ENCODE measurements at regions not wholly inside any gene's neighbourhood (a gene's known extent, or its start where the extent isn't known, plus 50 kb on each side); places are given as distances from the start of the nearest gene placed in this dataset.

GRCh38 chr2:156752042-156752441 lies 315.9 kb downstream of the GPD2 start:
- Histone ChIP-seq H3K4me3 (ENCODE audit: insufficient read depth in 1 of 2, low read depth in 1 of 2, low read length in 2 of 2) (no peak overlapping the region), H4K8ac (ENCODE audit: low read length) (no peak overlapping the region), H3K14ac (ENCODE audit: low read length in 2 of 2) (no peak overlapping the region), H2AFZ (ENCODE audit: low read depth, low read length) (no peak overlapping the region), H2AK5ac (ENCODE audit: low read length, severe bottlenecking) (no peak overlapping the region), H3K4me1 (ENCODE audit: control insufficient read depth, insufficient read depth, low read depth, low read length) (no peaks in the 10 kb centered on the region), H3K9me3 (ENCODE audit: control insufficient read depth, low read length) (no peaks in the 10 kb centered on the region), H2BK120ac (ENCODE audit: low read depth, low read length) (no peak overlapping the region), H3K4me2 (ENCODE audit: low read length, poor library complexity, severe bottlenecking) (no peak overlapping the region), H3K9ac (ENCODE audit: low read length) (no peak overlapping the region), H2BK5ac (ENCODE audit: low read depth, low read length, poor library complexity, severe bottlenecking) (no peak overlapping the region), H3K27ac (ENCODE audit: low read length, poor library complexity, severe bottlenecking) (no peak overlapping the region), H3K23ac (ENCODE audit: low read length in 2 of 2) (no peak overlapping the region), H4K91ac (ENCODE audit: low read length) (no peak overlapping the region), H3K18ac (ENCODE audit: low read depth in 1 of 2, low read length in 2 of 2) (no peak overlapping the region), H3K27me3 (ENCODE audit: control insufficient read depth in 1 of 2, insufficient read depth in 1 of 2, low read length in 2 of 2) (no peaks in the 10 kb centered on the region), H3K36me3 (ENCODE audit: control insufficient read depth in 1 of 2, insufficient read depth in 2 of 2, low read depth in 1 of 2, low read length in 2 of 2) (no peaks in the 10 kb centered on the region), H2BK12ac (ENCODE audit: low read length in 2 of 2) (no peak overlapping the region), H3K4ac (ENCODE audit: low read depth in 1 of 2, low read length in 2 of 2) (no peak overlapping the region), H3K79me1 (replicated peaks; ENCODE audit: low read length, poor library complexity, severe bottlenecking) (no peaks in the 10 kb centered on the region), H2BK15ac (ENCODE audit: low read depth, poor library complexity, severe bottlenecking) (no peak overlapping the region)
- 88% methylated on average over 2 of the region's 2 CpGs for WGBS
- DNase-seq: no peak

GRCh38 chr2:156753766-156754165 lies 317.6 kb downstream of the GPD2 start:
- H3K79me1 ChIP-seq (replicated peaks; ENCODE audit: low read length, poor library complexity, severe bottlenecking): no peaks in the 10 kb centered on the region

GRCh38 chr2:156756516-156756915 lies 320.3 kb downstream of the GPD2 start:
- Histone ChIP-seq H4K91ac (ENCODE audit: low read length) (no peak overlapping the region), H3K14ac (ENCODE audit: low read length in 2 of 2) (no peak overlapping the region), H2AK5ac (ENCODE audit: low read length, severe bottlenecking) (no peak overlapping the region), H3K4me1 (ENCODE audit: control insufficient read depth, insufficient read depth, low read depth, low read length) (no peaks in the 10 kb centered on the region), H3K23ac (ENCODE audit: low read length in 2 of 2) (no peak overlapping the region), H2BK5ac (ENCODE audit: low read depth, low read length, poor library complexity, severe bottlenecking) (no peak overlapping the region), H2BK12ac (ENCODE audit: low read length in 2 of 2) (no peak overlapping the region), H3K4me3 (ENCODE audit: insufficient read depth in 1 of 2, low read depth in 1 of 2, low read length in 2 of 2) (no peak overlapping the region), H3K4me2 (ENCODE audit: low read length, poor library complexity, severe bottlenecking) (no peak overlapping the region), H2BK120ac (ENCODE audit: low read depth, low read length) (no peak overlapping the region), H3K4ac (ENCODE audit: low read depth in 1 of 2, low read length in 2 of 2) (no peak overlapping the region), H4K8ac (ENCODE audit: low read length) (no peak overlapping the region), H2BK15ac (ENCODE audit: low read depth, poor library complexity, severe bottlenecking) (no peak overlapping the region), H2AFZ (ENCODE audit: low read depth, low read length) (no peak overlapping the region), H3K9ac (ENCODE audit: low read length) (no peak overlapping the region), H3K18ac (ENCODE audit: low read depth in 1 of 2, low read length in 2 of 2) (no peak overlapping the region), H3K27ac (ENCODE audit: low read length, poor library complexity, severe bottlenecking) (no peak overlapping the region), H3K9me3 (ENCODE audit: control insufficient read depth, low read length) (no peaks in the 10 kb centered on the region), H3K27me3 (ENCODE audit: control insufficient read depth in 1 of 2, insufficient read depth in 1 of 2, low read length in 2 of 2) (no peaks in the 10 kb centered on the region), H3K79me1 (replicated peaks; ENCODE audit: low read length, poor library complexity, severe bottlenecking) (no peaks in the 10 kb centered on the region), H3K36me3 (ENCODE audit: control insufficient read depth in 1 of 2, insufficient read depth in 2 of 2, low read depth in 1 of 2, low read length in 2 of 2) (no peaks in the 10 kb centered on the region)
- no peak for DNase-seq

More at GRCh38 chr2:156753766-156754165, 317.6 kb downstream of the GPD2 start:
- Histone ChIP-seq H2BK120ac (ENCODE audit: low read depth, low read length) (no peak overlapping the region), H3K4me3 (ENCODE audit: insufficient read depth in 1 of 2, low read depth in 1 of 2, low read length in 2 of 2) (no peak overlapping the region), H2BK5ac (ENCODE audit: low read depth, low read length, poor library complexity, severe bottlenecking) (no peak overlapping the region), H3K27ac (ENCODE audit: low read length, poor library complexity, severe bottlenecking) (no peak overlapping the region), H3K4ac (ENCODE audit: low read depth in 1 of 2, low read length in 2 of 2) (no peak overlapping the region), H3K4me1 (ENCODE audit: control insufficient read depth, insufficient read depth, low read depth, low read length) (no peaks in the 10 kb centered on the region), H3K14ac (ENCODE audit: low read length in 2 of 2) (no peak overlapping the region), H2BK12ac (ENCODE audit: low read length in 2 of 2) (no peak overlapping the region), H3K4me2 (ENCODE audit: low read length, poor library complexity, severe bottlenecking) (no peak overlapping the region), H2AFZ (ENCODE audit: low read depth, low read length) (no peak overlapping the region), H3K23ac (ENCODE audit: low read length in 2 of 2) (no peak overlapping the region), H3K9me3 (ENCODE audit: control insufficient read depth, low read length) (no peaks in the 10 kb centered on the region), H3K9ac (ENCODE audit: low read length) (no peak overlapping the region), H4K8ac (ENCODE audit: low read length) (no peak overlapping the region), H2BK15ac (ENCODE audit: low read depth, poor library complexity, severe bottlenecking) (no peak overlapping the region), H3K27me3 (ENCODE audit: control insufficient read depth in 1 of 2, insufficient read depth in 1 of 2, low read length in 2 of 2) (no peaks in the 10 kb centered on the region), H3K18ac (ENCODE audit: low read depth in 1 of 2, low read length in 2 of 2) (no peak overlapping the region), H2AK5ac (ENCODE audit: low read length, severe bottlenecking) (no peak overlapping the region), H3K36me3 (ENCODE audit: control insufficient read depth in 1 of 2, insufficient read depth in 2 of 2, low read depth in 1 of 2, low read length in 2 of 2) (no peaks in the 10 kb centered on the region), H4K91ac (ENCODE audit: low read length) (no peak overlapping the region)
- DNase-seq: no peak
- 73% methylated on average over 1 of the region's 1 CpG for WGBS

- H3K4me1 ChIP-seq (ENCODE audit: control insufficient read depth, insufficient read depth, low read depth, low read length): no peaks in the 10 kb centered on the region
- no peaks in the 10 kb centered on the region for H3K27me3 ChIP-seq (ENCODE audit: control insufficient read depth in 1 of 2, insufficient read depth in 1 of 2, low read length in 2 of 2)
- no peak overlapping the region for H3K14ac ChIP-seq (ENCODE audit: low read length in 2 of 2)
- H3K79me1 ChIP-seq (replicated peaks; ENCODE audit: low read length, poor library complexity, severe bottlenecking): no peaks in the 10 kb centered on the region
- no peak overlapping the region for H3K23ac ChIP-seq (ENCODE audit: low read length in 2 of 2)
- no peak overlapping the region for H4K91ac ChIP-seq (ENCODE audit: low read length)
- H3K4me2 ChIP-seq (ENCODE audit: low read length, poor library complexity, severe bottlenecking): no peak overlapping the region
- no peak overlapping the region for H2BK15ac ChIP-seq (ENCODE audit: low read depth, poor library complexity, severe bottlenecking)
- H3K36me3 ChIP-seq (ENCODE audit: control insufficient read depth in 1 of 2, insufficient read depth in 2 of 2, low read depth in 1 of 2, low read length in 2 of 2): no peaks in the 10 kb centered on the region
- no peak overlapping the region for H2BK12ac ChIP-seq (ENCODE audit: low read length in 2 of 2)
- 44% methylated on average over 1 of the region's 2 CpGs for whole genome bisulfite sequencing
- H3K27ac ChIP-seq (ENCODE audit: low read length, poor library complexity, severe bottlenecking): no peak overlapping the region
- no peak for DNase-seq
- no peak overlapping the region for H3K4ac ChIP-seq (ENCODE audit: low read depth in 1 of 2, low read length in 2 of 2)
- no peak overlapping the region for H2AFZ ChIP-seq (ENCODE audit: low read depth, low read length)
- H2BK5ac ChIP-seq (ENCODE audit: low read depth, low read length, poor library complexity, severe bottlenecking): no peak overlapping the region
- no peak overlapping the region for H3K18ac ChIP-seq (ENCODE audit: low read depth in 1 of 2, low read length in 2 of 2)
- no peak overlapping the region for H2AK5ac ChIP-seq (ENCODE audit: low read length, severe bottlenecking)
- no peak overlapping the region for H3K9ac ChIP-seq (ENCODE audit: low read length)
- H3K4me3 ChIP-seq (ENCODE audit: insufficient read depth in 1 of 2, low read depth in 1 of 2, low read length in 2 of 2): no peak overlapping the region
- H2BK120ac ChIP-seq (ENCODE audit: low read depth, low read length): no peak overlapping the region
- no peaks in the 10 kb centered on the region for H3K9me3 ChIP-seq (ENCODE audit: control insufficient read depth, low read length)
- H4K8ac ChIP-seq (ENCODE audit: low read length): no peak overlapping the region
These were observed 327.0 kb downstream of the GPD2 start for GRCh38 chr2:156763174-156763573.
